ENCODE measurements at regions not wholly inside any gene's neighbourhood (a gene's known extent, or its start where the extent isn't known, plus 50 kb on each side); places are given as distances from the start of the nearest gene placed in this dataset.
"Not testable (repeated sequence)": the region's sequence is repeated elsewhere in the genome, so short reads cannot be mapped to it uniquely, and the experiment has no call there.

DNA sequence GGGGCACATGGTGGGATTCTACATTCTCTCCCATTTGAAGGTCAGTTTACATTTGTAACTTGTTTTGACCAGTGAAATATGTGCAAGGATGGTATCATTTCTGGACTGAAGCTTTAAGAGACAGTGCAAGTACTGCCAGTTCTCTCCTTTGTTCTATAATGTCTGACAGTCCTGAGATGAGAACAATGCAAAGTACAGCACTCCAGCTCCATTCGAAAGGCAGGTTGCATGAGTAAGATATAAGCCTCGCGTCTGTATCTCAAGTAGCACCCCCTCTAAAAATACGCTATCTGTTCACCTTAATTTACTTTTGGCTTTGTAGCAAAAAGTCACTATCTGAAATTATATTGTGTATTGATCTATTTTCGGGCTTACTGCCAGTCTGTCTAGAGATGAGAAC is 1122.2 kb upstream of the TMEM132C start:
- peaks cover 11% of the 10 kb centered on the region for H3K4me1 Mint-ChIP-seq
- H3K4me3 Mint-ChIP-seq, result no peak overlapping the region
- H3K9me3 Mint-ChIP-seq, result peaks cover 19 to 36% of the 10 kb centered on the region in 2 donors
- DNase-seq, result no peak
- no peaks in the 10 kb centered on the region for H3K27me3 Mint-ChIP-seq
- H3K27ac Mint-ChIP-seq, result no peak overlapping the region
- no peak for ATAC-seq

DNA sequence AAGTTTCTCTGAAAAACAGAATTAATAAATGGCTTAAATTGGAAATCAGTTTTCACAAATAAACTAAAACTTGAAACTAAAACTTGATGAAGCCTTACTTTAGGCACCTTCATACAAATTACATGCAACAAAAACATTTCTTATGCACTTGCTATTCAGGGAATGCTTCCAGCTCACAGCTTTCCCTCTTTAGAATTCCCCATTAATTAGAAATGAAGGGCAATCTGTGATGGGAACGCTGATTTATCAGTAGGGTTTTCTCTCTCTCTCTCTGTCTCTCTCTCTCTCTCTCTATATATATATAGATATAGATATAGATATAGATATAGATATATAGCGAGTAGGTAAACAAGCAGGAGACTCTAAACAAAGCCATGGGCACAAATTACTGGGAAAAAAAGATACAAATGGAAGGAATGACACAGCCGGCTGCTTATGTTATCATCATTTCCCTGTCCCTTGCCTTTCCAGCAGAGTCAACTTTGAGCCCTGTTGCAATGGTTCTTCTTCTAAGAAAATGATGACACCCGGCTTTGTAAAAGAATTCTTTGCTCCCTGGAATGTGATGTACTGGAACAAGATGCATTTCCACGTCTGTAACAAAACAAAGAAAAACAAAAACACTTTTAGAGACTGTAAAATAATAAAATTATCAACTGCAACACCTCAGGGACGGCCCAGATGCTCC is 1121.6 kb upstream of the TMEM132C start:
- Mint-ChIP-seq H3K9me3 (peaks cover 13 to 36% of the 10 kb centered on the region in 2 donors), H3K4me3 (peak overlapping the region; percentile 91 to 94), H3K27ac (peak overlapping the region; percentile 85 to 95), H3K27me3 (no peaks in the 10 kb centered on the region), H3K4me1 (peaks cover 11% of the 10 kb centered on the region)
- no peak for ATAC-seq
- no peak for DNase-seq

DNA sequence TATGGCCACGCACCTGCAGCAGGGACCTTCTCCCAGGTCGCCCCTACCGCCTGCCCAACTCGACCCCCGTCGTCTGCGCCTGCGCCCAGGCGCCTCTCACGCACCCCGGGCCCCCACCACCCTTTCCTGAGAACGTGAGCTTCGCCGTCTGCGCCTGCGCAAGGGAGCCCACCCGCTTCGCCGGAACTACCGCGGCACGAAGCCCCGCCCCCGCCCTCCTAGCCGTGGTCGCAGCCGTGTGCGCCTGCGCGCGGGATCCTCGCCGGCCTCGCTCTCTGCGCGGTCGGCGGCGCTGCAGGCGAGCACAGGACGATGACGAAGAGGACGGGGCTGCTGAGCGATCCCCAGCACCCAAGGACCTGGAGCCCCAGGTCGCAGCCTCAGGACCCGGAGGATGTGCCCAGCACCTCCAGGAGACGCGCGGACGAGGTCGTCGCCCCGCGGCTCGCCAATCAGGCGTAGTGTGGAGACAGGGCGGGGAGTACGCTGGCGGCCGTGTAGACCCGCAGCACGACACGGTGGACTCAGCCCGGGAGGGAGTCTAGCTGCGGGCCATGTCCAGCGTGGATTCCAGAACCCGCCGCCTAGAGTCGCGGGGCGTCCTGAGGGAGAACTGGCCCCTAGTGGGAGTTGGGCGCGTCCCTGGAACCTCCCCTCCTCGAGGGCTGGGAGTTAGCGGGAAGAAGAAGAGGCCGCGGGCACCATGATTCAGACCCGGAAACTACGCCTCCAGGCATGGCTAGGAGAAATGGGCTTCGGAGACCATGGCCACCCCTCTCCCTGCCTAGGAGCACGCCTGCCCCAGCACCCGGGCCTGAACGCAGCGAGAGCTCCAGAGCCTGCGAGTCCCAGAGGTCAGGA is 1120.8 kb upstream of the TMEM132C start:
- peak; percentile 95 for ATAC-seq
- Mint-ChIP-seq H3K27me3 (no peaks in the 10 kb centered on the region), H3K27ac (peak overlapping the region; percentile 85 to 95), H3K4me3 (peak overlapping the region; percentile 91 to 94), H3K4me1 (peaks cover 11% of the 10 kb centered on the region), H3K9me3 (peaks cover 9 to 31% of the 10 kb centered on the region in 2 donors)
- peak; percentile 76 to 84 for DNase-seq

DNA sequence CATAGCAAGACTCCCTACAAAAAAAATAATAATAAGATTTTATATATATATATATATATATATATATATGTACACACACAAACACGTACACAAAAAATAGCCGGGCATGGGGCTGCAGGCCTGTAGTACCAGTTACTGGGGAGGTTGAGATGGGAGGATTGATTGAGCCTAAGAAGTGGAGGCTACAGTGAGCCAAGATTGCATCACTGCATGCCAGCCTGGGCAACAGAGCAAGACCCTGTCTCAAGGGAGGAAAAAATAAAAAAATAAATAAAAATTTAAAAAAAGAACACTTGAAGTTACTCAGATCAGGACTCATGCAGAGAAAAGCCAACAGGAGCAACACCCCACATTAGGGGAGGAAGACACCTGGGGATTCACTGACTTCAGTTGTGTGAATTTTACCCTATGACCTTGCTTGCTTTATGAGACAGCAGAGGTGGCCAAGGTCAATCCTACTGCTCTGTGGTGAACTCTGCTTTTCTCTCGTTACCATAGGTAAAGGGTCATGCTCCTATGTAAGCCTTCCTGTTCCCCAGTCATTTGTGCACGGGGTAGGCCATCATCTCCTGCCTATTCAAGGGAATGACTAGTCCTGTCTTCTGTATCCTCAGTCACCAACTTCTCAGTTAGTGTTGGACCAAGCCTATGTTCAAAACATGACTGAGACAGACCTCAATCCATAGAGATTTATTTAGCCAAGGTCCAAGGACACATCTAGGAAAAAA is 1119.8 kb upstream of the TMEM132C start:
- Mint-ChIP-seq H3K9me3 (peaks cover 0 to 21% of the 10 kb centered on the region in 2 donors), H3K4me1 (peaks cover 11% of the 10 kb centered on the region), H3K27me3 (no peaks in the 10 kb centered on the region), H3K27ac (peak overlapping the region in 1 of 2 donors; percentile 13), H3K4me3 (peak overlapping the region in 1 of 2 donors; percentile 91)
- DNase-seq (no peak), ATAC-seq (no peak)

DNA sequence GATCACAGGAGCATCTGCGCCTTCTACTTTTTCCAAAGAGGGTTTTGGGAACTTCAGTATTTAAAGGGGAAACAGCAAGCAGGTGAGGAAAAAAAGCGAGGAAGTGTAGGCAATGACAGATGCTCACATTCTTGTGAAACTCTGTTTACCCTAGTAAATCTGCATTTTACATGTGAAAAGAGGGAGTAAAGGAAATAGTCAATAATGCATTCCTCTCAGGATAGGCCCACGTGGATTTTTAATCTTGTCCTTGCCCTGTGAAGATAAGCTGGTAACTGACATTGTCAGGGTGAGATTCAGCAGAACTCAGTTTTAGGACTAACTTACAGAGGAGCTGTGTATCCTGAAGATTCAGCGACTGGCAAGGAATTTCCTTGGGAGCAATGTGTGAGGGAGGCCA is 1119.2 kb upstream of the TMEM132C start:
- H3K4me3 Mint-ChIP-seq, result no peak overlapping the region
- DNase-seq (no peak), ATAC-seq (no peak)
- H3K4me1 Mint-ChIP-seq, result peaks cover 11% of the 10 kb centered on the region
- peaks cover 0 to 15% of the 10 kb centered on the region in 2 donors for H3K9me3 Mint-ChIP-seq
- H3K27ac Mint-ChIP-seq, result no peak overlapping the region
- no peaks in the 10 kb centered on the region for H3K27me3 Mint-ChIP-seq

DNA sequence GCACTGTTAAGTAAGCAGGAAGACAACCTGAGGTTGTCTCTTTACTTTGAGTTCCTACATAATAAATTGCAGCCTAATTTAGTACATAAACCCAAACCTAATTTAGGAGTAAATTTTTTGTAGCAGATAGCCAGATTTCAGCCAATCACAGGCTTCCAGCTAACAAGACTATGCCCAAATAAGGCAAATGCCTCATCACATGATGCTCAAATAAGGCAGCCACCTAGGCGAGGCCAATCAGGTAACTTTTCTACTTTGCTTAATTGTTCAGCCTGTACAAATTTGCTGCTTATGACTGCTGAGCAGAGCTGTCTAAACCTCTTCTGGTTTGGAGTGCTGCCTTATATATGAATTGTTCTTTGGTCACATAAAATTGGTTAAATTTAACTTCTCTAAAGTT is 1118.7 kb upstream of the TMEM132C start:
- ATAC-seq (no peak), DNase-seq (no peak)
- H3K4me3 Mint-ChIP-seq, result no peak overlapping the region
- H3K9me3 Mint-ChIP-seq, result peaks cover 0 to 15% of the 10 kb centered on the region in 2 donors
- H3K27ac Mint-ChIP-seq, result no peak overlapping the region
- H3K4me1 Mint-ChIP-seq, result peaks cover 11% of the 10 kb centered on the region
- no peaks in the 10 kb centered on the region for H3K27me3 Mint-ChIP-seq

DNA sequence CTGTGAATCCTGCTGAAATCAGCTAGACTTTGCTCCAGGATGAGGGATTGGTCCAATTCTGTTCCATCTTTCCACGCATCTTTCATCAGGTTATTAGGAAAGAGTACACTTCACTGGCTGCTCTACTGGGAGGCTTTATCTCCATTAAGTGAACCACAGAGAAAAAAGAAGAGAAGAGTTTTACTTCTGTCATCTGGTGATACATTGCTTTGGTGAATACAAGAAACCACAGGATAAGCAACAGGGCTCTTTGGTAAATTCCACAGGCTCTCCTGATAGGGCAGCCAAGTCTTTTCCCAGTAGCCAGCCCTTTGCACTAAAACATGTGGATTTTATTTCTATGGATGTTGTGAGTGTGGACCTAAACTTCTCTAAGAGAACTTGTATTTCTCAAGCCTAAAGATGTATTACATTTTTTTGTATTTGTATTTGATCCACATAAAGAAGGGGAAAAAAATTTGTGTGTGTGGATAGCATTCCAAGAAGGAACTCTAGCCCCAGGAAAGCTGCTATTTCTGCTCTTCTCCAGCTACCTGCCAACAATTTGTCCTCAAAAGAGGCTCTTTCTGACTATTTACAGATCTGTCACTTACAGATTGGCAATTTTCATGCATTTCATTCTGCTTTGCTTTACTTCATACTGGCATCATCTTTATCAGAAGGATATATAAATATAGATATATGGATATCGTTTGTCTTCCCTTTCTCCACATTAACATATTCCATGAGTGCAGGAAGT is 1117.6 kb upstream of the TMEM132C start:
- no peak for DNase-seq
- H3K27ac Mint-ChIP-seq, result no peak overlapping the region

DNA sequence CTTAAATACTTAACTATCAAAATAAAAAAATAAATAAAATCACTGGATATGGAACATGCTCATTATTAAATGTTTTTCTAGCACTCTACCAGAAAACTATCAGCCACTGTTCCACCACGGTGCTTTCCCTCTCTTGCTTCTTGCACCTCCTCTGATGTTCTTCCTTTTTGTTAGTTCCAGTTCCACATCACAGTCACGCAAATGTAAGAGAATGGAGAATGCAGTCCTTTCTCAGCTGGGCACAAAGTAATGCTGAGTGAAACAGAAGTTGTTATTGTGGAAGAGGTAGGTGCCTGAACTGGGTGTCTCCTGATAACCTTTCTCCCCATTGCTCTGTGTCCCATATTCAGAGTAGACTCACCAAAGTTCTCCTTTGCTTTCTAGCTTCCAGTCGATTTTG is 1116.9 kb upstream of the TMEM132C start:
- Mint-ChIP-seq H3K27ac (no peak overlapping the region), H3K4me1 (peaks cover 11% of the 10 kb centered on the region), H3K4me3 (no peak overlapping the region), H3K9me3 (peaks cover 0 to 15% of the 10 kb centered on the region in 2 donors), H3K27me3 (no peaks in the 10 kb centered on the region)
- DNase-seq (no peak), ATAC-seq (no peak)

More for the DNA sequence above, 1117.6 kb upstream of the TMEM132C start:
- peaks cover 0 to 15% of the 10 kb centered on the region in 2 donors for H3K9me3 Mint-ChIP-seq
- no peak for ATAC-seq
- no peak overlapping the region for H3K4me3 Mint-ChIP-seq
- H3K4me1 Mint-ChIP-seq, result peaks cover 11% of the 10 kb centered on the region
- no peaks in the 10 kb centered on the region for H3K27me3 Mint-ChIP-seq

DNA sequence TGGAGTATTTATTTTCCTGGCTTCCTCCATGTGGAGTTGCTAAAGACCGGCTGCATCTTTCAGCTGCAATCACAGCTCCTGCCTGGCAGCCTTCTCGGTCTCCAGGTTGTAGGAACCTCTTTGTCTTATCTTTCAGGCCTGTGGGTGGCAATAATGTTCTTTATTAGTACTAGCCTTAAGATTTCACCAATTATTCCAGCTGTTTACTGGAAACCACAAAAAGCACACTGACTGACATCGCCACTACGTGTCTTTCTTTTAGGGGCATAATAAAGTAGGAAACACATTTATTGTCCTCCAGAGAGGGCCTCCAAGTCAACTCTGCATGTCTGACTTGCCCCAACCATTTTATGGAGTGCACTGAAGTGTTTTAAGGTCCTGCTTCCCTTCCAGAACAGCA is 1116.5 kb upstream of the TMEM132C start:
- Mint-ChIP-seq H3K4me3 (no peak overlapping the region), H3K27me3 (no peaks in the 10 kb centered on the region), H3K9me3 (peaks cover 0 to 15% of the 10 kb centered on the region in 2 donors), H3K4me1 (peaks cover 11% of the 10 kb centered on the region), H3K27ac (no peak overlapping the region)
- ATAC-seq (no peak), DNase-seq (no peak)

DNA sequence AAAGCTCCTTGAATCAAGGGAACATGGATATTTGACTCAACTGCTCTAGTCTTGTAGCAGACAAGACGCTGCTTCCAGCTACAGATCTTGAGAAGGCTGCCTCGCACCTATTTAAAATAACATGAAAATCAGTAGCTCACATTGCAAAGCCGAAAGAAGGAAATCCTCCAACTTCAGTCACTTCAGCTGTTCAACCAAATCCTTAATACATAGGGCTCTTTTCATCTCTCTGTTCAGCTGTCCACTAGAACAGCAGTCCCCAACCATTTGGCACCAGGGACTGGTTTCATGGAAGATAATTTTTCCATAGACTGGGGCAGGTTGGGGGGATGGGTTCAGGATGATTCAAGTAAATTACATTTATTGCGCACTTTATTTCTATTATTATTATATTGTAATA is 1116.0 kb upstream of the TMEM132C start:
- no peak overlapping the region for H3K4me3 Mint-ChIP-seq
- peaks cover 0 to 13% of the 10 kb centered on the region in 2 donors for H3K9me3 Mint-ChIP-seq
- DNase-seq (no peak), ATAC-seq (no peak)
- no peaks in the 10 kb centered on the region for H3K27me3 Mint-ChIP-seq
- peaks cover 7% of the 10 kb centered on the region for H3K4me1 Mint-ChIP-seq
- no peak overlapping the region for H3K27ac Mint-ChIP-seq

DNA sequence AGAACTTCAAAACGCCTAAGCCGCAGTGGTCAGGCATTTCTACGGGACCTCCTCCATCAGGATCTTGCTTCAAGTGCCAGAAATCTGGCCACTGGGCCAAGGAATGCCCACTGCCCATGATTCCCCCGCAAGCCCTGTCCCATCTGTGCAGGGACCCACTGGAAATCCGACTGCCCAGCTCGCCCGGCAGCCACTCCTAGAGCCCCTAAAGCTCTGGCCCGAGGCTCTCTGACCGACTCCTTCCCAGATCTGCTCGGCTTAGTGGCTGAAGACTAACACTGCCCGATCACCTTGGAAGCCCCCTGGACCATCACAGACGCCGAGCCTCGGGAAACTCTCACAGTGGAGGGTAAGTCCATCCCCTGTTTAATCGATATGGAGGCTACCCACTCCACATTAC is 1113.0 kb upstream of the TMEM132C start:
- Mint-ChIP-seq H3K27me3 (no peaks in the 10 kb centered on the region), H3K9me3 (no peaks in the 10 kb centered on the region), H3K4me1 (no peaks in the 10 kb centered on the region), H3K27ac (no peak overlapping the region), H3K4me3 (no peak overlapping the region)
- DNase-seq, result no peak
- ATAC-seq, result no peak

DNA sequence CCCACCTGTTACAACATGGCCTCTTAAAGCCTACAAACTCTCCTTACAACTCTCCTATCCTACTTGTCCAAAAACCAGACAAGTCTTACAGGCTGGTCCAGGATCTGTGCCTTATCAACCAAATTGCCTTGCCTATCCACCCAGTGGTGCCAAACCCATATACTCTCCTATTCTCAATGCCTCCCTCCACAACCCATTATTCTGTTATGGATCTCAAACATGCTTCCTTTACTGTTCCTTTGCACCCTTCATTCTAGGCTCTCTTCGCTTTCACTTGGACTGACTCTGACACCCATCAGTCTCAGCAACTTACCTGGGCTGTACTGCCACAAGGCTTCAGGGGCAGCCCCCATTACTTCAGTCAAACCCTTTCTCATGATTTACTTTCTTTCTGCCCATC is 1112.1 kb upstream of the TMEM132C start:
- not testable (repeated sequence) for H3K27ac Mint-ChIP-seq, DNase-seq, H3K4me1 Mint-ChIP-seq, H3K9me3 Mint-ChIP-seq, ATAC-seq, H3K4me3 Mint-ChIP-seq, H3K27me3 Mint-ChIP-seq

DNA sequence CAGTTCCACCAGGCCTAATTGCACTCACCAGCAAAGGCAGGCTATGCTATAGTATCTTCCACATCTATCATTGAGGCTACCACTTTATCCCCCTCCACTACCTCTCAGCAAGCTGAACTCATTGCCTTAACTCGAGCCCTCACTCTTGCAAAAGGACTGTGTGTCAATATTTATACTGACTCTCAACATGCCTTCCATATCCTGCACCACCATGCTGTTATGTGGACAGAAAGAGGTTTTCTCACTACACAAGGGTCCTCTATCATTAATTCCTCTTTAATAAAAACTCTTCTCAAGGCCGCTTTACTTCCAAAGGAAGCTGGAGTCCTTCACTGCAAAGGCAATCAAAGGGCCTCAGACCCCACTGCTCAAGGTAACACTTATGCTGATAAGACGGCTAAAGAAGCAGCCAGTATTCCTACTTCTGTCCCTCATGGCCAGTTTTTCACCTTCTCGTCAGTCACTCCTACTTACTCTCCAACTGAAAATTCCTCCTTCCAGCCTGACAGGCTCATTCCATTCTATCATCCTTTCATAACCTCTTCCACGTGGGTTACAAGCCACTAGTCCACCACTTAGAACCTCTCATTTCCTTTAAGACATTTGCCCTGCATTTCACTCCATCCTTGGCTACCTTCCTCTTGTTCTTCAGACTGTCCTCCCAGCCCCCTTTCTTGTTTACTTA is 1110.9 kb upstream of the TMEM132C start:
- not testable (repeated sequence) for H3K9me3 Mint-ChIP-seq, H3K27ac Mint-ChIP-seq, H3K4me1 Mint-ChIP-seq, ATAC-seq, H3K4me3 Mint-ChIP-seq, H3K27me3 Mint-ChIP-seq, DNase-seq

DNA sequence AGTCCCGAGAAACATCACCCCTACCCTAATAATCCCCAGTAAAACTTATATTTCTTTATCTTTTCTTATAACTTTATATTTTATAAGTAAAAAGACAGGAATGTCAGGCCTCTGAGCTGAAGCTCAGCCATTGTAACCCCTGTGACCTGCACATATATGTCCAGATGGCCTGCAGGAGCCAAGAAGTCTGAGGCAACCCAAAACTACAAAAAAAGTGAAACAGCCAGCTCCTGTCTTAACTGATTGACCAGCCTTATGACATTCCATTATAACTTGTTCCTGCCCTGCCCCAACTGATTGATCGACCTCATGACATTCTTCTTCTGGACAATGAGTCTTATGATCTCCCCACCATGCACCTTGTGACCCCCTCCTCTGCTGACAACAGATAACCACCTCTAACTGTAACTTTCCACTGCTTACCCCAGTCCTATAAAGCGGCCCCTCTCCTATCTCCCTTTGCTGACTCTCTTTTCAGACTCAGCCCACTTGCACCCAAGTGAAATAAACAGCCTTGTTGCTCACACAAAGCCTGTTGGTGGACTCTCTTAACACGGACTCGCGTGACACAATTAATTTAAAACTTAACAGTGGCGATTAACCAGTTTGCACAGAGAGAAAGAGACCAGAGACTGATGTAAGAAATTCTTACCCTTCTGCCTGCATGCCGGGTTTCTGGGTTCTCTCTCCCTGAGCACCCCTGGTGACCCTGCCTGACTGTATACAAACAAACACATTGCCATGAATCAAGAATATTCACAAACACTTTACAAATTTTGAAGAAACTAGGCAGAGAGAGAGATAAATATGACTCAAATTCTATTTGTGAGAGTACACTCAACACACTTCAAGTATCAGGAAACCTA is 1109.2 kb upstream of the TMEM132C start:
- H3K27ac Mint-ChIP-seq, H3K9me3 Mint-ChIP-seq: not testable (repeated sequence)

More for the DNA sequence above, 1109.2 kb upstream of the TMEM132C start:
- H3K4me1 Mint-ChIP-seq, result peaks cover 10% of the 10 kb centered on the region
- not testable (repeated sequence) for ATAC-seq, DNase-seq, H3K4me3 Mint-ChIP-seq, H3K27me3 Mint-ChIP-seq
